GM23248 (cell line): ENCODE measurements at regions not wholly inside any gene's neighbourhood (a gene's known extent, or its start where the extent isn't known, plus 50 kb on each side); places are given as distances from the start of the nearest gene placed in this dataset.

ENCODE experiments used
- EZH2 ChIP-seq: fragments of 200-600 bp; sonication (generic); IDR thresholded peaks from 2 replicates; pipeline ENCODE4 v1.6.1; 2018; ENCODE audit warnings: antibody characterized with exemption, mild to moderate bottlenecking; ENCODE audit not compliant: insufficient read depth, poor library complexity, severe bottlenecking
- EZH2phosphoT487 ChIP-seq: fragments of 200-600 bp; sonication (generic); IDR thresholded peaks from 2 replicates; pipeline ENCODE4 v1.6.1; 2018; ENCODE audit warnings: antibody characterized with exemption, moderate library complexity, mild to moderate bottlenecking, low read depth; ENCODE audit not compliant: insufficient read depth

DNA sequence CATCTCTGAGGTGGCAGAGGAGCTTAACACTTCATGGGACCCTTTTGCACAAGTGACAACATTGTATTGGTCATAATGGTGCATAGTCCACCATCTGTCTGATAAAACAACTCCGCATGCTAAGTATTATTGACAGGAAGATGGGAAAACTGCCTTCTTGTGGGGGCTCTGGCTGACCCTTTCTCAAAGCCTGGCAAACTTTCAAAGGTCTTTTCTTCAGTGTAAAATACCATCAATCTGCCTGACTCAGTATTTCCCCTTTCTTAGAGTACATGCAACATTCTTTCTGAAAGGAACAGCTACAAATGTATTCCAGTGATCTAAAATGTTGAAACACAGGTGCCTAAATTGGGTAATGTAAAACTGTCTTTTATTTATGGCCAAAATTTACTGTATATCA is 89.1 kb downstream of the NAA11 start:
- TF ChIP-seq EZH2 (no peak), EZH2phosphoT487 (no peak)
